Anterior cingulate cortex (tissue), 58 donors: ENCODE measurements at regions not wholly inside any gene's neighbourhood (a gene's known extent, or its start where the extent isn't known, plus 50 kb on each side); places are given as distances from the start of the nearest gene placed in this dataset.

Experiments
- DNase-seq, 58 donors: peaks; one replicate each; lab custom pipeline; 2025; lab: John Stamatoyannopoulos, UW

- no peak for DNase-seq
Measured at GRCh38 chr5:3883040-3883439, 287.4 kb downstream of the IRX1 start.

- no peak for DNase-seq
Measured at GRCh38 chr5:3886524-3887451, 291.2 kb downstream of the IRX1 start.

DNA sequence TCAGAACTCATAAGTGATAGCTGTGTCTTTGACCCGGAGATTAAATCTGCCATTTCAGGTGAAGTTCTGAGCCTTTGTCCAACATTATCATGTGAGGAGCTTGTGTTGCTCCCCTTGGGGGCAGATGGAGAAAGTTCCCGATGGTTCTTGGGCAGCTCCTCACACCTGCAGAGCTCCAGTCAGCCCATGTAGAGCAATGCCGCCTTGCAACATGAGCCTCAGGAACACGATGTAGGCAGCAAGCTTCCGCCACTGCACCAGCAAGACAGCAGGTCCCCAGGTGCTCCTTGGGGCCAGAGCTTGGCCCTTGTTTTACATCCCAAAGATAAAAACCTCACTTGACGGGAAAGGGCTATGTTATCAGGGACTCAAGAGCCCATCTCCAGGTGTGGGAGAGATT, 292.7 kb downstream of the IRX1 start:
- no peak for DNase-seq

DNA sequence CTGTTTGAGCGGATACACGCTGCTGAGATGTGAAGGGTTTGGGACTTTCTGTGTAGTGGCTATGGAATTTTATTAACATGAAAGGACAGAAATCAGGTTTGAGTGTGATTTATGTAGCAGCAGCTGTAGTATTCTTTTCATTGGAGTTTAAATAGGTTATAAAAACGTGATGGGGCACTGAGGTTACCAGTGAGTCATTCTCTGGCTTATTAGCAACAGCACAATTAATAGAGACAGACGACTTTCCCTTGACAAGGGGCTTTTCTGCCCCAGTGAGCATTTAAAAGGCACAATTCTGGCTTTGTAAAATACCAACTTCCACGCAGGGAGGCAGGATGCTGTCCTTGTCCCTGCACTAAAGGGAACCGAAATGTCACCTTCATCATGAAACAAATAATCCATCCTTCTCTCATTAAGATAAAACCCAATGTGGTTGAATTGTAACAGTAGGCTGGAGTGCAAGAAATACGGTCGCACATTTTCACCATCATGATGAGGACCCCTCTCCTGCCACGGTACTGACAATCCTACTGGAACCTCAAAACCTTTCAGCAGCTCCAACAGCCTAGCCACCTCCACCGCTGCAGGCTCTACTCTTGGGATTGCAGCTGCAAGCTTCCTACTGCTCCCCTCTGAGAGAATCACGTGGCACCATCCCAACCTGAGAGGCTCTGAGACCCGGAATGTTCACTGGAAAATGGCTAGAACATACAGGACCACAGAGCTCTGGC, 293.9 kb downstream of the IRX1 start:
- DNase-seq: no peak

DNA sequence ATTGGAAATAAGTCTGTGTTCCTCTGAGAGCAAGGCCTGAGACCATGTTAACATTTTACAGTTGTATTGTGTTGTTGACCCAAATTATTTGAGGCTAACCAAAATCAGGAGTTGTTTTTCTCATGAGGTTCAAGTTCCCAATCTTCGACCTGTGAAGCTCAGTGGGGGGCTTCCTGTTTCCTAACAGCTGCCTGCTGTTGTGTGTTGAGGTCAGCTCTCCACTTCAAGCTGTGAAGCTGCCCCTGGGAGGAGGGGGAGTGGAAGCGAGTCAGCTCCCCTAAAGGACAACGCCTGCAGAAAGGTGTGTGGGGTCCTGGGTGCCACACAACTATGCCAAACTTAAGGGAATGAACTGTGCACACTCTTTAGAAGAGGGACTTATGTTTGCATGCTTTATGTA, 295.5 kb downstream of the IRX1 start:
- DNase-seq: no peak

DNA sequence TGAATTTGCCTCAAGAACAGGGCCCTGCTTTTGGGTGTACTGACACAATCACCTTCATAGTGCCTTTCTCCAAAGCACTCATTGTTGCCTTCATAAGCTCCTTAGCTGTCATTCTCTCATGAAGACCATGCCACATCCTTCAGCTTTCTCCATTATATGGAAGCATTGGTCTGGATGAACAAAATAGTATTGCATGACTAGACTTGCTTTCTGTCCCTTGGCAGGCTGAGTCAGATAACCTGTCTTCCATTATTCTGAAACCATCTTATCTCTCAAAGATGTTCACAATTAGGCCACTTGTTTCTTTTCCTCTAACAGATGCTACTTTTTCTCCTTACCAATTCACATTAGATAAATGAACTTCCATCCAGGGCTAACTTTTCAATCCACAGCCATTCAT, 297.9 kb downstream of the IRX1 start:
- DNase-seq: no peak

- DNase-seq: no peak
Measured at GRCh38 chr5:3893975-3894374, 298.3 kb downstream of the IRX1 start.

- DNase-seq: no peak
Measured at GRCh38 chr5:3896098-3896497, 300.5 kb downstream of the IRX1 start.

DNA sequence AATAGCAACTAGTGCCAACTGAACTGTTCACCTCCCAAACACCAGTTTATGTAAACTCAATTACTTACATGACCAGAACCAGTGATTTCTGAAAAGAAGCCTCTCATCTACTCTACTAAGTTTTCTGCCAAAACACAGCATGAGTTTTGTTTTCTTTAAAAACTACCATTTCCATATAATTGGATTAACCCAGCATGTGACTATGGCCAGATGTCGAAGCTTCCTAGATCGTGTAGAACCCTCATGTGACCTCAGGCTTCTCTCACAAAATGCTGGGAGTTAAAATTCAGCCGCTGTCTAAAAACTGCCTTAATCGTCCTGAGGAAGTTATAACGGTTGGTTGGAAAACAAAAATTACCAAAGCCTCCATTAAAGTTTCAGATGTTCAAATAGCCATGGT, 303.5 kb downstream of the IRX1 start:
- DNase-seq: no peak

DNA sequence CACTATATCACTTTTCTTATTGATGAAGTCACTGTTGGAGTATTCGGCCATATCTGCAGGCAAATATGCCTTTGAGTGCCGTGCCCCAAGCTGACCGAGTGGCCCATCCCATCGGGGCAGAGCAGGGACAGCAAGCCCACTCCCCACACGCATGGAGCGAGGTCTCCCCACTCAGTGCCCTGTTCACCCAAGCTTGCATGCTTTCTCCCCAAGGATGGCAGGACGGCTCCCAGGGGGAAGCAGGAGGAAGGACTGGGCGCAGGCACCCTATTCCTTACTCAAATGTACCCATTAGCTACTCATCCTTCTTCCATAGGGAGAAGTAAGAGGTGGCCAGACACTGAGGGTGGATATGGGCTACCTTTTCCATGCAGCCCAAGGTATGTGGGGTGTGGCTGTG, 309.0 kb downstream of the IRX1 start:
- DNase-seq: no peak

- DNase-seq: no peak
Measured at GRCh38 chr5:3905031-3905430, 309.4 kb downstream of the IRX1 start.

GRCh38 chr5:3905521-3905920, 309.9 kb downstream of the IRX1 start:
- DNase-seq: no peak

DNA sequence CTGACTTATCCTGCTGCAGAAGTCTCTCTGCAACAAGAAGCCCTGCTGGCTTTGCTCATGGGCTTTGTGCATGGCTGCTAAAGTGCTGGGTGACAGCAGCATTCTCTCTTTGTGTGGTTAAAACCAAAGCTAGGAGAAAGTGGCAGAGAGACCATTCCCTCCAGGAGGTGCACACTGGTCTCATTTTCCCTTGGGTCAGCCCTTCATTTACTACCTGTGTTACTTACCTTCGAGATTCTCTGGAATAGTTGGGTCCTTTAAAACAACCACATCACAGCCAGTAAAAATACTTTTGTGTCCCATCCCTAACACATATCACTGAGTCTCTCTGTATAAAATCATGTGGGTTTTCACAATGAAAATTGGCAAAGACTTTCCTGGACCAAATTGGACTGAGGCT, 315.5 kb downstream of the IRX1 start:
- DNase-seq: no peak

- no peak for DNase-seq
Measured at GRCh38 chr5:3911773-3912172, 316.1 kb downstream of the IRX1 start.

DNA sequence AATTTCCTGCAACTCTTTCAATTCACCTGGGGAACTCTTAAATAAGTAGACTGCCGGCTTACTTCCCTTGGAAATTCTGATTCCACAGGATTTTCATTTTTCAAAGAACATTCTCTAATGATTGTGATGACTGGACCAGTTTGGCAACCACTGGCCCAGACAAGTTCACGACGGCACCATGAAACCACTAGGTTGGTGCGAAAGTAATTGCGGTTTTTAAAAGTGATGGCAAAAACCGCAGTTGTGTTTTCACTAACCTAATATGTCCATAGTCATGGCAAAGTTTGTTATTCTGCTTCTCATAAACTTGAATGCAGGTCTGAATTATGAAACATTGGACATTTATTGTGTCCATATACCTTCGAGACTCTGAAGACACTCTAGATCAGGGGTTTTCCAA, 317.2 kb downstream of the IRX1 start:
- no peak for DNase-seq

- no peak for DNase-seq
Measured at GRCh38 chr5:3913279-3913678, 317.6 kb downstream of the IRX1 start.

- no peak for DNase-seq
Measured at GRCh38 chr5:3925022-3925421, 329.4 kb downstream of the IRX1 start.

DNA sequence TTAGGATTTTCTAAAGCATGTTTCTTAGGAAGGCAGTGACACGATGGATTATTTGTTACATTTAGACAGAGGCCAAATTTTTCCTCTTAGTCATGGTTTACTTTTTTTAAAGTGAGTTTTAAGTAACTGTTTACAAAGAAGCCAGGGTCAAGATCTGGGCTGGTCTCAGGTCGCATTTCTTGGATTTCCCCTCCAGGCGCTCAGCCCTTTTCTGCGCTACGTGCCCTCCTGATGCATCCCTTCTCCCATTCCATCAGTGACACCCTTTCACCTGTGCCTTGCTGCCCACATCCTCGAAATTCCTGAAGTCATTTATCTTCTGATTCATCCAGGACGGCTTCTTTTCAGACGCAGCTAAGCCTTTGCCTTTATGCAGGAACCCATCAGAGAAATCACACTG, 330.3 kb downstream of the IRX1 start:
- no peak for DNase-seq

- no peak for DNase-seq
Measured at GRCh38 chr5:3929799-3930198, 334.2 kb downstream of the IRX1 start.

GRCh38 chr5:3931976-3932375, 336.3 kb downstream of the IRX1 start:
- DNase-seq: no peak

DNA sequence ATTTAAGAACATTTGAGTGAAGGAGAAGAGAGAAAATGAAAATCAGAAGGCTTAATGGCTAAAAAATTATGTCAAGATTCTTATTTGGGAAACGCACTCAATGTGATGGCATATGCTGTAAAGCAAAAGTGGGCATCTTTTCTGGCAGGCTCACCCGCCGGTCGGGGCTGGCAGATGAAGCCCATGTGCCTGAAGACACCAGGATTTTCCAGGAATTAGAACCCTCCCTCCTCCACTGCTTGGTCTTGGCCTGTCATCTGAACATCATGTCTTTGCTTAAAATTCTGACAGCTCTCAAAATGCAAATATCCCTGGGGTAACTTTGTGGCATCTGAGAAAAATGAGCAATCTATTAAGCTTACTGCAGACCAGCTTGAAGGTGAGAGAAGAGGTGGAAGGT, 337.9 kb downstream of the IRX1 start:
- DNase-seq: peak in 4 of 58 donors; percentile 3 to 48 (median 10)

GRCh38 chr5:3933966-3934365, 338.3 kb downstream of the IRX1 start:
- no peak for DNase-seq
